22Rv1 (cell line): ENCODE measurements at regions not wholly inside any gene's neighbourhood (a gene's known extent, or its start where the extent isn't known, plus 50 kb on each side); places are given as distances from the start of the nearest gene placed in this dataset.

Source experiments
- H3K27ac ChIP-seq: fragments of 450-650 bp; 2 replicates; pipeline ENCODE4 v1.5.1; 2017
- CTCF ChIP-seq: fragments of 450-650 bp; IDR thresholded peaks from 2 replicates; pipeline ENCODE4 v1.5.1; 2017; ENCODE audit warnings: mild to moderate bottlenecking
- ZFX ChIP-seq: fragments of 450-650 bp; IDR thresholded peaks from 2 replicates; pipeline ENCODE4 v1.6.1; 2017; ENCODE audit warnings: antibody characterized with exemption, borderline replicate concordance

GRCh38 chr12:93128332-93128707 lies 199.2 kb upstream of the EEA1 start:
- no peak for TF ChIP-seq CTCF
- no peak overlapping the region for H3K27ac ChIP-seq

- TF ChIP-seq CTCF (no peak), ZFX (no peak)
Measured at GRCh38 chr12:93130366-93131054, 201.4 kb upstream of the EEA1 start.

GRCh38 chr12:93133361-93133760 lies 204.3 kb upstream of the EEA1 start:
- no peak overlapping the region for H3K27ac ChIP-seq
- no peak for TF ChIP-seq ZFX
- no peak for TF ChIP-seq CTCF

More at GRCh38 chr12:93130366-93131054, 201.4 kb upstream of the EEA1 start:
- no peak overlapping the region for H3K27ac ChIP-seq

GRCh38 chr12:93134175-93134890 lies 205.2 kb upstream of the EEA1 start:
- H3K27ac ChIP-seq, result peak overlapping the region; percentile 90
- TF ChIP-seq CTCF (no peak), ZFX (no peak)

GRCh38 chr12:93134893-93135285 lies 205.8 kb upstream of the EEA1 start:
- no peak for TF ChIP-seq ZFX
- no peak for TF ChIP-seq CTCF
- H3K27ac ChIP-seq, result peak overlapping the region; percentile 90

GRCh38 chr12:93135286-93136239 lies 206.5 kb upstream of the EEA1 start:
- no peak for TF ChIP-seq CTCF
- no peak for TF ChIP-seq ZFX
- peak overlapping the region; percentile 90 for H3K27ac ChIP-seq
